GM13976 (cell line): ENCODE measurements at regions not wholly inside any gene's neighbourhood (a gene's known extent, or its start where the extent isn't known, plus 50 kb on each side); places are given as distances from the start of the nearest gene placed in this dataset.

Experiments
- DNase-seq: peaks from one replicate; pipeline ENCODE4 v3.0.0; 2012; ENCODE audit warnings: low spot score
- in situ Hi-C: fragments of 300-500 bp; cut with MboI; formaldehyde crosslinking; loops from one replicate; pipeline ENCODE4 v1.12.0; 2022; ENCODE audit warnings: low sequenced_read_pairs, mixed read lengths, inconsistent platforms; ENCODE audit not compliant: unreplicated experiment
- TF ChIP-seq, protein P1 (sequence below): IDR thresholded peaks from 2 replicates; pipeline ENCODE4 v1.5.1; 2012; ENCODE audit warnings: borderline replicate concordance, mild to moderate bottlenecking; ENCODE audit not compliant: insufficient read depth; ENCODE audit errors: extremely low read depth, missing control alignments, control extremely low read depth

DNA sequence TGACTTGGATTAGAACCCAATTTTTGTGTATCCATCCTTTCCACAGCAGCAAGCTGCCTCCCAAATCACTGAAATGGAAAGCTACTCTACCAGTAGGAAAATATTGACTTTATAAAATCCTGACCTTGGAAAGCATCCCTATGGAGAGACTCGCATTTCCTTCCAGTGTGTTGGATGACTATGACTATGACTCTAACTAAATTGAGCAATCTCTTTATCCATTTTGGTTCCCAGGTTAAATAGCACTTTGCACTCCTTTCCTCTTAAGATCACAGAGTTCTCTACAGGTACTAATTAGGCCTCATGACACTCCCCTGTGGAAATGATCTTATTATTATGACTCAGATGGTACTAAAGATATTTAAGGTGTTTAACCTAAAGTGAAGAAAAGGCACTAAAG is 431.8 kb downstream of the PPARGC1A start:
- TF ChIP-seq, protein P1, sequence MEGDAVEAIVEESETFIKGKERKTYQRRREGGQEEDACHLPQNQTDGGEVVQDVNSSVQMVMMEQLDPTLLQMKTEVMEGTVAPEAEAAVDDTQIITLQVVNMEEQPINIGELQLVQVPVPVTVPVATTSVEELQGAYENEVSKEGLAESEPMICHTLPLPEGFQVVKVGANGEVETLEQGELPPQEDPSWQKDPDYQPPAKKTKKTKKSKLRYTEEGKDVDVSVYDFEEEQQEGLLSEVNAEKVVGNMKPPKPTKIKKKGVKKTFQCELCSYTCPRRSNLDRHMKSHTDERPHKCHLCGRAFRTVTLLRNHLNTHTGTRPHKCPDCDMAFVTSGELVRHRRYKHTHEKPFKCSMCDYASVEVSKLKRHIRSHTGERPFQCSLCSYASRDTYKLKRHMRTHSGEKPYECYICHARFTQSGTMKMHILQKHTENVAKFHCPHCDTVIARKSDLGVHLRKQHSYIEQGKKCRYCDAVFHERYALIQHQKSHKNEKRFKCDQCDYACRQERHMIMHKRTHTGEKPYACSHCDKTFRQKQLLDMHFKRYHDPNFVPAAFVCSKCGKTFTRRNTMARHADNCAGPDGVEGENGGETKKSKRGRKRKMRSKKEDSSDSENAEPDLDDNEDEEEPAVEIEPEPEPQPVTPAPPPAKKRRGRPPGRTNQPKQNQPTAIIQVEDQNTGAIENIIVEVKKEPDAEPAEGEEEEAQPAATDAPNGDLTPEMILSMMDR: no peak
- in situ Hi-C loops: no loop called here
- DNase-seq: no peak

DNA sequence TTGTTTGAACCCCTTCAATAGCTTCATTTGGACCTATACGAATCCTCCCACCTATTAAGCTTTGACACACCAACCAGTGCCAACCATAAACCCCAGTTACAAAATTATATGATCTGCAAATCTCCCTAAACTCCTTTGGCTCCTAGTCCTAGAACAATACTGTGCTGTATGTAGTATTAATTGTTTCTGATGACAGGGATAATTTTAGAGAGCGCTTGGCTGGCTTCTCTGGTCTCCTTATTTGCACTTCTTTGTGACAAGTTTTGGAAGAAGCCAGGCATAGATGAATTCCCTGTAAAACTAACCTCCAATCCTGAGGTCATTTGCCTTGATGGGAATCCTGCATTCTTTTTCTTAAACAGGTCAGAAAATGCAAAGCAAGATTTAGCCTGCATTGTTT is 433.0 kb downstream of the PPARGC1A start:
- DNase-seq: no peak
- in situ Hi-C loops: no loop called here
- TF ChIP-seq, protein P1: no peak

DNA sequence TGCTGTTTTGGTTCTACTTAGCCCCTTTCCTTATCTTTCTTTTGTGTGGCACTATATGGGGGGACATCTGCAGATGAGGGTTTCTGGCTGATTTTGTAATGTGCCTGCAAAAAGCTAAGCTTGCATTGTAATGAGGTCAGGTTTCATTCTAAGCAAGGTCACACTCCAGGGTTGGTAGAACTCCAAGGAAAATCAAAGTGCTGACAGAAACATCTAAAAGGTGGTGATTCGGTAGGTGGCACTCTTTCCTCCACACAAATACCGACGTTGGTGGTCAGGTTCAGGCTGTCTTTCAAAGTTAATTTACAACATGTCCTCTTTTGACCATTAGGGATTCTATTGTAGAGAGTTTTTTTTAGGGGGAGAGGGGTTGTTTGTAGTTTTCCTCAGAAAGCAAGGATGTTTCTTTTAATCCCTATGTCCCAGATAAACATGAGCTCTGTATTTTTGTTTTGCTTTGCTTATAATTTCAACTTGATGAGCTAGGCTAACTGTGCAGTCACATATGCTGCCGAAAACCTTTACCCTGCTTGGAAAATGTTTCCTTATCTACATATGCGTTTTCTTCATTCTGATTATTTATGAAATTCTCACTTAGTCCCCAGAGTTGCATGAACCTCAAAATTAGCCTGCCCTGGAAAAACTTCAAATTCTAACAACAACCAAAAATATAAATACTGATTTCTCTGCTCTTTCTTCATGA is 434.2 kb downstream of the PPARGC1A start:
- no peak for DNase-seq
- in situ Hi-C loops: no loop called here

DNA sequence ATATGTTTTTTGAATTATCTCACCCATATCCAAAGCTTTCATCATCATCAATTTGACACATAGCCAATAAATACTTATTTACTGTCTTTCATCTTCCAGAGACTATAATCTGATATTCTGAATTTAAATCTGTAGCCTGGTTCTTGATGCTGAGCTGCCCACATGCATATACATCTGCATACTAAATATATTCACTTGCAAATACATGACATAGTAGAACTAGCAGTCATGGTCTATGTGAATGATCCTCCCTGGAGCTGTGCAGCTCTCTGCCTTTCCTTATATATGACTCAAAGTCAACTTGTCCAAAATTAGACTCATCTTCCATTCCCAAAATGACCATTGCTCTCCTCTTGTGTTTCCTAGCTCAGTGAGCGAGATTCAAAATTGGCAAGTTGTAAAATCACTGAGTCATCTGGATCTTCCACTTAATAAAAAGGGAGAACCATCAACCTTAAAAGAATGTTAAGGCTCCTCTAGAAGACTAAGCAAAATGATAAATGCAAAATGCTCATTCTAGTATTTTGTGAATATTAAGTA is 448.2 kb downstream of the PPARGC1A start:
- TF ChIP-seq, protein P1: no peak
- DNase-seq: no peak
- in situ Hi-C loops: no loop called here

More for the DNA sequence above, 434.2 kb downstream of the PPARGC1A start:
- TF ChIP-seq, protein P1: no peak

DNA sequence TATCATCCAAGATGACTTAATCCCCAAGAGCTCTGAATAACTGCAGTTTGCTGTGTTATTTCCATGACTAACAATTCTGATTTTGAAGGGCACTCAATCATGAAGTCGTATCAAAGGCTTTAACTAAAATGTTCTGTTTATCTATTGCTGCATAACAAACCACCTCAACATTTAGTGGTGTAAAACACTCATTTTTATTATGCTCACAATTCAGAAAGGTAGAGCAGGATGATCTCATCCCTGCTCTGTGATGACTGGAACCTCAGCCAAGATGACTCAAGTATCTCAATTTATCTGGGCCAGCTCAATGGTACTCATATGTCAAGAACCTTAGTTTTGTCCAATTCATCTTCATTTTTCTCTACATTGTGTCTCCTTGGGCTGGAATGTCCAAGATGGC is 451.1 kb downstream of the PPARGC1A start:
- TF ChIP-seq, protein P1: no peak
- in situ Hi-C loops: no loop called here
- no peak for DNase-seq

DNA sequence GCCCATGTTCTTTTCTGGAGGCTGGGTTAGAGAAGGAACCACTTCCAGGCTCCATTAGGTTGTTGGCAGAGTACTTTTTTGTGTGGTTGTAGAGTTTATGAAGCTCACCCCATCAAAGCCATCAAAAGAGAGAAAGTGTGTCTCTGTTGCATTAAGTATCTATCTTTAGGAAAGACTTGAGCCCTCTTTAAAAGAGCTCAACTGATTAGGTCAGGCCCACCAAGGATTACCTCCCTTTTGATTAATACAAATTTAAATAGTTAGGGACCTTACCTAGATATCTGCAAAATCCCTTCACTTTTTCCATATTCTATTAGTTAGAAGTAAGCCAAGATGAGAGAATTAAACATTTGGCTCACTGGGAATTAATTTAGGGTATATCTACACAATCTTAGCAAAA is 460.4 kb downstream of the PPARGC1A start:
- TF ChIP-seq, protein P1: no peak
- in situ Hi-C loops: no loop called here
- no peak for DNase-seq
